Pancreas (tissue), 10 donors: ENCODE measurements at regions not wholly inside any gene's neighbourhood (a gene's known extent, or its start where the extent isn't known, plus 50 kb on each side); places are given as distances from the start of the nearest gene placed in this dataset.

Experiments
- ATAC-seq, 4 donors: fragments of 200-7000 bp; cut with Tn5 transposase; one replicate each; pipeline versions ENCODE4 v1.8.0 to v1.9.1; 2020; ENCODE audit warnings: mild to moderate bottlenecking in 4 of 4, moderate library complexity in 4 of 4
- DNase-seq, 6 donors: peaks; one replicate each; pipeline ENCODE4 v3.0.0-alpha.2; 2020
- FAIRE-seq: peaks from 2 replicates; lab custom pipeline; 2012; peaks lifted over from hg19 to GRCh38; lab: Jason Lieb, UNC
- H3K27ac ChIP-seq, 4 donors: fragments of 200-600 bp; sonication (generic); 1 replicate in 3 of 4; 2 replicates in 1 of 4; pipeline versions ENCODE4 v1.5.0 to v1.8.0; 2020
- H3K27me3 ChIP-seq, 4 donors: fragments of 200-600 bp; one replicate each; pipeline ENCODE4 v1.8.0; 2021
- H3K36me3 ChIP-seq, 3 donors: fragments of 200-600 bp; sonication (generic) in 1 of 3; one replicate each; pipeline versions ENCODE4 v1.5.0 to v1.8.0; 2020 to 2021
- H3K4me1 ChIP-seq, 3 donors: fragments of 200-600 bp; one replicate each; pipeline ENCODE4 v1.8.0; 2021
- H3K4me3 ChIP-seq, 4 donors: fragments of 200-600 bp; sonication (generic) in 2 of 4; one replicate each; pipeline versions ENCODE4 v1.5.0 to v1.8.0; 2020 to 2021
- H3K9me3 ChIP-seq, 4 donors: fragments of 200-600 bp; one replicate each; pipeline ENCODE4 v1.8.0; 2021
- WGBS, 2 donors: extraction: QIAGEN DNeasy Blood & Tissue Kit; methylation state at CpG; one replicate each; pipeline ENCODE4 v1.1.7; 2013; 5-methylcytosine and 5-hydroxymethylcytosine counted together
- intact Hi-C, 3 donors: fragments of 100-400 bp; cut with DNase I; formaldehyde crosslinking; loops; one replicate each; pipeline versions ENCODE4 v1.11.1 to v1.14.2; 2022
- TF ChIP-seq, protein P1 (sequence below), 4 donors: fragments of 200-600 bp; sonication (generic) in 3 of 4; IDR thresholded peaks; one replicate each; pipeline versions ENCODE4 v1.5.0 to v1.8.0; 2021; ENCODE audit warnings: antibody characterized with exemption in 4 of 4
- donor health status: healthy with polysubstance abuse.
- donor health status: DM: no; HTN: no; CAD: no; lungs with moderate emphysema.
- donor health status: DM: no; HTN: no; CAD: no.
- donor health status: control.
- donor health status: control.
- donor health status: Bipolar disorder and iron deficiency.
- donor health status: DM: yes; HTN: yes; CAD: no.
- donor health status: DM: no; HTN: no; CAD: no.
- donor health status: DM: no; HTN: no; CAD: no.
- donor health status: DM: yes; HTN: yes; CAD: no.

DNA sequence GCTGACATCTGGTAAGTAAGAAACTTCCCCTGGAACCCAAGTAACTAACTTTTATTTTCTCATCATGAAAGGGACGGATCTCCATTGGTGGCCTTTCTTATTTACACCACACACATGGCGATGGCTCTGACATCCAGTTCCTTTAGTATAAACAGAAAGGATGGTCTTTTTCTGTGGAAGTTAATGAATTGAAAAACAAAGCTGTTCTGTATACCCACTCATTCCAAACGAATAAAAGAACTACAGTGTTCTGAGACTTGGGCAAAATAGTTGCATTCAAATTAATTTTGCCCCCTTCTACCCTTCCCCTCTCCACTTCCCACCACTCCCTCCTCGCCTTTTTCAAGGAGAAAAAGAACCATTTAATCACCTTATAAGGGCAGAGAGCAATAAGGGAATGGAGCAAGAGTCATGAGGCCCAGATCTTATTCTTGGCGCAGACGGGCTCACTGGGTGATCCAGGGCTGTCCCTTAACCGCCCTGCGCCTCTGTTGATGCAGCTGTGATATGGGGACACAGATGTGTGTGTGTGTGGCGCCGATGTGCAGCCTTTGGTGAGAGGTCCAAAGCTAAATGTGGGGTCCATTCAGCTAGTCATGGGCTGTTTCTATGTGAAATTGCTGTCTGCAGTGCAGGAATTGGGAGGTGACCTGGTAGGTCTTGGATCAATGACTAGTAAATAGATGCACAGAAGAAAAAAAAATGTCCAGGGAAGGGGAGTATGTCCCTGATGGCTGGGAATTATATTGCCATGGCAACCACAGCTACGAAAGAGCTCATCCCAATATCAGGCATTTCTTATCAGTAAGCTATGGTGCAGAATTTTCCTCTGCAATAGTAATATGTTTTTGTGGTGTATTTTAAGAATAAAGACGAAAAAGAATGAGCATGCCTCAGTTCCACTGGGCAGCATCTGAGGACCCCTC lies 141.5 kb upstream of the ERCC6L2 start:
- no peak for ATAC-seq
- WGBS, 2 donors, result 78 to 81% methylated on average over 12 of the region's 12 CpGs
- TF ChIP-seq, protein P1, sequence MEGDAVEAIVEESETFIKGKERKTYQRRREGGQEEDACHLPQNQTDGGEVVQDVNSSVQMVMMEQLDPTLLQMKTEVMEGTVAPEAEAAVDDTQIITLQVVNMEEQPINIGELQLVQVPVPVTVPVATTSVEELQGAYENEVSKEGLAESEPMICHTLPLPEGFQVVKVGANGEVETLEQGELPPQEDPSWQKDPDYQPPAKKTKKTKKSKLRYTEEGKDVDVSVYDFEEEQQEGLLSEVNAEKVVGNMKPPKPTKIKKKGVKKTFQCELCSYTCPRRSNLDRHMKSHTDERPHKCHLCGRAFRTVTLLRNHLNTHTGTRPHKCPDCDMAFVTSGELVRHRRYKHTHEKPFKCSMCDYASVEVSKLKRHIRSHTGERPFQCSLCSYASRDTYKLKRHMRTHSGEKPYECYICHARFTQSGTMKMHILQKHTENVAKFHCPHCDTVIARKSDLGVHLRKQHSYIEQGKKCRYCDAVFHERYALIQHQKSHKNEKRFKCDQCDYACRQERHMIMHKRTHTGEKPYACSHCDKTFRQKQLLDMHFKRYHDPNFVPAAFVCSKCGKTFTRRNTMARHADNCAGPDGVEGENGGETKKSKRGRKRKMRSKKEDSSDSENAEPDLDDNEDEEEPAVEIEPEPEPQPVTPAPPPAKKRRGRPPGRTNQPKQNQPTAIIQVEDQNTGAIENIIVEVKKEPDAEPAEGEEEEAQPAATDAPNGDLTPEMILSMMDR (IDR thresholded peaks at IDR 0.05), result no peak
- intact Hi-C loops, result no loop called here
- Histone ChIP-seq H3K27me3 (no peaks in the 10 kb centered on the region), H3K9me3 (no peaks in the 10 kb centered on the region), H3K27ac (no peak overlapping the region), H3K4me3 (no peak overlapping the region), H3K4me1 (no peaks in the 10 kb centered on the region), H3K36me3 (no peaks in the 10 kb centered on the region)
- FAIRE-seq, result no peak
- DNase-seq, result no peak

DNA sequence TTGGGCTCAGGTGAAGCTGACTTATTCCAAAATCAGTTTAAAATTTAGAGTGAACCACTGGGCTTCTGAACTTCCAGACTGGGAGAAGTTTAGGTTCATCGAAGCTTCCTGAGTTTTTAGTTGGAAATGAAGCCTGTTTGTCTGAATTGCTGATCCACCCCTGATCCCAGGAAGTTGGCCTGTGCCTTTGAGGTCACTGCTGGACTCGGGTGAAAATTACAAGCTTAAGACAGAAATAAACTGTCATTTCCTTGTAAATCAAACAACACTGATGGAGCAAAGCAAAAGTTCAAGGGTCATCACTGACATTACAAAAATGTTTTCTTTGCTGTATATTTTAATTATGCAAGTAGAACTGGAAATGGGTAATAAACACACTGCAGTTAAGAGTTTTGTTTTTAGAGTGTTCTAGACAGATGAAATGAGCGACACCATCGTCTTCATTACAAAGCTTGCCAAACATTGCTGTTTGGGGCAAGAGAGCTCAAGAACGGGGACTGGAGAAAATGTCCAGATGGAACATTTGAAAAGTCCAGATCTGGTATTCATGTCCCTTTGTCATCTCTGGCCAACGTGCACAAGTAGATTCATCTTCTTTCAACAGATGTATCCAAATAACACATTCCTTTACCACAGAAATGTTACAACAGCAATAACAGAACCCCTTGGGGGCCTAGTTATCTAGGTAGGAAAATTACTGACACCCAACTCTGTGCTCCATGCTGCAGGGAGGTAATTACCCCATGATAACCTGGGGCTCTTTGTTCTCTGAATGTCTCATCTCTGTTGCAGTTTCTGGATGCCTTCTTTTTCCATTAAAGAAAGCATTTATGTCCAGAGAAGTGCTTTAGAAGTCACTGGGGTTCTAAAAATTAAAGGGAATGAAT lies 142.4 kb upstream of the ERCC6L2 start:
- intact Hi-C loops, result no loop called here
- TF ChIP-seq, protein P1 (IDR thresholded peaks at IDR 0.05), result no peak
- DNase-seq (no peak), ATAC-seq (no peak), FAIRE-seq (no peak)
- no peaks in the 10 kb centered on the region for H3K27me3 ChIP-seq
- no peaks in the 10 kb centered on the region for H3K36me3 ChIP-seq
- H3K4me3 ChIP-seq, result no peak overlapping the region
- no peaks in the 10 kb centered on the region for H3K9me3 ChIP-seq
- no peaks in the 10 kb centered on the region for H3K4me1 ChIP-seq
- 68 to 73% methylated on average over 6 of the region's 6 CpGs for WGBS, 2 donors
- H3K27ac ChIP-seq, result no peak overlapping the region

DNA sequence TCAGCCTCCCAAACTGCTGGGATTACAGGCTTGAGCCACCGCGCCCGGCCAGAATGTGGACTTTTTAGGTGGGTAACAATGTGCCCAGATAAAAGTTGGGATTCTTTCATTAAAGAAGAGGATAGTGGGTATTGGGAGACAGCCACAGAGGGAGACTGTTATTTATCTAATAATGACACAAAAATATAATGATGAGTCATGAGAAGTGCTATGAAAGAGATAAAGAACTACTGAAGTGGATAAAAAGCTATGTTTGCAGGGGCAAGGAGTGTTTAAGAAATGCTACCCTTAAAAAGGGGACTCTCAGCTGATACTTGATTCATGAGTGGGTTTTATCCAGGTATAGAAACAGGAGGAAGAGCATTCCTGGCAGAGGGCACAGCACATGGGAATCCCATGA lies 143.6 kb upstream of the ERCC6L2 start:
- DNase-seq, result no peak
- no peak for ATAC-seq
- H3K4me3 ChIP-seq, result no peak overlapping the region
- no peak for FAIRE-seq
- intact Hi-C loops, result no loop called here
- H3K36me3 ChIP-seq, result no peaks in the 10 kb centered on the region
- H3K27me3 ChIP-seq, result no peaks in the 10 kb centered on the region
- H3K9me3 ChIP-seq, result no peaks in the 10 kb centered on the region
- H3K27ac ChIP-seq, result no peak overlapping the region
- no peaks in the 10 kb centered on the region for H3K4me1 ChIP-seq
- TF ChIP-seq, protein P1 (IDR thresholded peaks at IDR 0.05), result no peak
- WGBS, 2 donors, result 76 to 90% methylated on average over 3 of the region's 3 CpGs

DNA sequence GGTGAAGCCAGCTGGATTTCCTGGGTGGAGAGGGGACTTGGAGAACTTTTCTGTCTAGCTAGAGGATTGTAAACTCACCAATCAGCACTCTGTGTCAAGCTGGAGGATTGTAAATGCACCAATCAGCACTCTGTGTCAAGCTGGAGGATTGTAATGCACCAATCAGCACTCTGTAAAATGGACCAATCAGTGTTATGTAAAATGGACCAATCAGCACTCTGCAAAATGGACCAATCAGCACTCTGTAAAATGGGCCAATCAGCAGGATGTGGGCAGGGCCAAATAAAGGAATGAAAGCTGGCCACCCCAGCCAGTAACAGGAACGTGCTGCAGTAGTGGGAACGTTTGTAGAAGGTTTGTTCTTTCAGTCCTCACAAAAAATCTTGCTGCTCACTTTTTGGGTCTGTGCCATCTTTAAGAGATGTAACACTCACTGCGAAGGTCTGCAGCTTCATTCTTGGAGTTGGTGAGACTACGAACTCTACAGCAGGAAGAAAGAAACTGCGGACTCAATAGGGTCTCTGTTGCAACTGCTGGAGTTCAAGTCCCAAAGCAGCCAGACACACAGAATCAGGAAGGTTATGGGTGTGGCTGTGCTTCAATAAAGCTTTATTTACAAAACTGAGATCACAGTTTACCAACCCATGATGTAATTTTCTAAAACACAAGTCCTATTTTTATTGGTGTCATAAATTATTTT lies 145.7 kb upstream of the ERCC6L2 start:
- ATAC-seq (no peak), FAIRE-seq (no peak), DNase-seq (no peak)
- no peak overlapping the region for H3K27ac ChIP-seq
- H3K4me3 ChIP-seq, result no peak overlapping the region
- no peaks in the 10 kb centered on the region for H3K36me3 ChIP-seq
- 67 to 75% methylated on average over 5 of the region's 5 CpGs for WGBS, 2 donors
- no peaks in the 10 kb centered on the region for H3K9me3 ChIP-seq
- H3K4me1 ChIP-seq, result no peaks in the 10 kb centered on the region
- H3K27me3 ChIP-seq, result no peaks in the 10 kb centered on the region
- intact Hi-C loops, result no loop called here
- TF ChIP-seq, protein P1 (IDR thresholded peaks at IDR 0.05), result no peak
